B cell (primary cell): ENCODE measurements at regions not wholly inside any gene's neighbourhood (a gene's known extent, or its start where the extent isn't known, plus 50 kb on each side); places are given as distances from the start of the nearest gene placed in this dataset.

Source experiments
- EZH2 ChIP-seq: IDR thresholded peaks from 2 replicates; pipeline ENCODE4 v1.6.1; 2012; ENCODE audit warnings: borderline replicate concordance, low read depth, mild to moderate bottlenecking, moderate library complexity, low read length; ENCODE audit not compliant: insufficient read depth, poor library complexity, severe bottlenecking
- TF ChIP-seq, protein P1 (sequence below): fragments of 200-600 bp; IDR thresholded peaks from one replicate; pipeline ENCODE4 v1.8.0; 2022; ENCODE audit warnings: antibody characterized with exemption, mild to moderate bottlenecking

DNA sequence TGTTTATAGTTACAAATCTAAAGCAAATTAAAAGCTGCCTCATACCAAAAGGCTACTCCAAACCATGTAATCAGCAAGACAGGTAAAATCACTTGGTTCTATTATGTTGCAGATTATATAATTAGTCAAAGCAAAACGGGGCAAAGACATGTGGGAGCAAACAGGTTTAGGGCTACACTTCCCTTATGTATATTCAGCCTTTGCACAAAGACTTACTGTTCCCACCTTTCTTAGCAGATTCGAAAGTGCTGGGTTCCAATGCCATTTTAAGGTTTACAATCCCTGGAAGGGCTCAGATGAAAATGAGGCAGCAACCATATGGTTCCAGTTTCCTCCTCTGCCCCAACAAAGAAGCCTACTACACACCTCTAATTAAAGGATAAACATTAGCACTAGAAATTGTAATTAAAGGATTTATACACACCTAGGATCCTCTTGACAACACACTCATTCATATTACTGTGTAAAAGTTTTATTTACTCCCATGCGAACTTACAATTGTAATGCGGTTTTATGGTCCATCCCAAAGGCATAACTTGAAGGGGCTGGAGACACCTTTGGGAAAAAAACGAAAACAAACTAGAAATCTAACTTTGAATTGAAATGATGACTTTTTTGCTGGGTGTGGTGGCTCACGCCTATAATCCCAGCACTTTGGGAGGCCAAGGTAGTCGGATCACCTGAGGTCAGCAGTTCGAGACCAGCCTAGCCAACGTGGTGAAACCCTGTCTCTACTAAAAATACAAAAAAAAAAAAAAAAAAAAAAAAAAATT is 117.3 kb upstream of the PKN2 start:
- TF ChIP-seq, protein P1, sequence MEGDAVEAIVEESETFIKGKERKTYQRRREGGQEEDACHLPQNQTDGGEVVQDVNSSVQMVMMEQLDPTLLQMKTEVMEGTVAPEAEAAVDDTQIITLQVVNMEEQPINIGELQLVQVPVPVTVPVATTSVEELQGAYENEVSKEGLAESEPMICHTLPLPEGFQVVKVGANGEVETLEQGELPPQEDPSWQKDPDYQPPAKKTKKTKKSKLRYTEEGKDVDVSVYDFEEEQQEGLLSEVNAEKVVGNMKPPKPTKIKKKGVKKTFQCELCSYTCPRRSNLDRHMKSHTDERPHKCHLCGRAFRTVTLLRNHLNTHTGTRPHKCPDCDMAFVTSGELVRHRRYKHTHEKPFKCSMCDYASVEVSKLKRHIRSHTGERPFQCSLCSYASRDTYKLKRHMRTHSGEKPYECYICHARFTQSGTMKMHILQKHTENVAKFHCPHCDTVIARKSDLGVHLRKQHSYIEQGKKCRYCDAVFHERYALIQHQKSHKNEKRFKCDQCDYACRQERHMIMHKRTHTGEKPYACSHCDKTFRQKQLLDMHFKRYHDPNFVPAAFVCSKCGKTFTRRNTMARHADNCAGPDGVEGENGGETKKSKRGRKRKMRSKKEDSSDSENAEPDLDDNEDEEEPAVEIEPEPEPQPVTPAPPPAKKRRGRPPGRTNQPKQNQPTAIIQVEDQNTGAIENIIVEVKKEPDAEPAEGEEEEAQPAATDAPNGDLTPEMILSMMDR: no peak
- TF ChIP-seq EZH2: no peak
